Psoas muscle (tissue), 7 donors: ENCODE measurements at regions not wholly inside any gene's neighbourhood (a gene's known extent, or its start where the extent isn't known, plus 50 kb on each side); places are given as distances from the start of the nearest gene placed in this dataset.
"Not testable (repeated sequence)": the region's sequence is repeated elsewhere in the genome, so short reads cannot be mapped to it uniquely, and the experiment has no call there.

Experiments
- ATAC-seq, 4 donors: fragments of 200-7000 bp; cut with Tn5 transposase; one replicate each; pipeline ENCODE4 v1.9.1; 2020; ENCODE audit warnings: moderate library complexity in 3 of 4, mild to moderate bottlenecking in 2 of 4
- DNase-seq, 2 donors: peaks; one replicate each; pipeline ENCODE4 v3.0.0-alpha.2; 2020
- H3K27ac ChIP-seq: fragments of 200-600 bp; one replicate; pipeline ENCODE4 v1.8.0; 2022
- H3K27me3 ChIP-seq, 3 donors: fragments of 200-600 bp in 1 of 3; one replicate each; pipeline versions ENCODE4 v1.6.1 to v1.8.0; 2013 to 2022; ENCODE audit warnings: low read length in 2 of 3, mild to moderate bottlenecking in 2 of 3, moderate library complexity in 1 of 3; ENCODE audit not compliant: insufficient read depth in 3 of 3
- H3K36me3 ChIP-seq, 2 donors: fragments of 200-600 bp in 1 of 2; one replicate each; pipeline versions ENCODE4 v1.6.1 to v1.8.0; 2013 to 2022; ENCODE audit warnings: low read depth in 1 of 2, mild to moderate bottlenecking in 1 of 2, moderate library complexity in 1 of 2; ENCODE audit not compliant: insufficient read depth in 1 of 2
- H3K4me1 ChIP-seq: fragments of 200-600 bp; one replicate; pipeline ENCODE4 v1.8.0; 2022
- H3K4me3 ChIP-seq: fragments of 200-600 bp; one replicate; pipeline ENCODE4 v1.8.0; 2022; ENCODE audit warnings: mild to moderate bottlenecking
- H3K9me3 ChIP-seq: fragments of 200-600 bp; one replicate; pipeline ENCODE4 v1.8.0; 2022
- CTCF ChIP-seq: fragments of 200-600 bp; IDR thresholded peaks from one replicate; pipeline ENCODE4 v1.8.0; 2022; ENCODE audit warnings: antibody characterized with exemption
- WGBS, 3 donors: extraction: QIAGEN DNeasy Blood & Tissue Kit; methylation state at CpG; one replicate each; pipeline versions ENCODE4 v1.1.6 to v1.1.7; 2013; 5-methylcytosine and 5-hydroxymethylcytosine counted together
- intact Hi-C, 2 donors: fragments of 100-400 bp; cut with DNase I; formaldehyde crosslinking; loops; one replicate each; pipeline versions ENCODE4 v1.11.0 to v1.14.2; 2022
- donor health status: healthy with polysubstance abuse.
- donor health status: DM: no; HTN: no; CAD: no; lungs with moderate emphysema.
- donor health status: Bipolar disorder and iron deficiency.
- donor health status: healthy.
- donor health status: DM: yes; HTN: yes; CAD: no.
- donor health status: DM: no; HTN: no; CAD: no.
- donor health status: DM: yes; HTN: yes; CAD: no.

GRCh38 chr4:138444260-138444659 lies 202.1 kb upstream of the SLC7A11 start:
- H3K36me3 ChIP-seq: no peaks in the 10 kb centered on the region
- peaks cover 3% of the 10 kb centered on the region for H3K9me3 ChIP-seq
- H3K27me3 ChIP-seq: no peaks in the 10 kb centered on the region
- DNase-seq (no peak), ATAC-seq (no peak)
- H3K4me3 ChIP-seq: no peak overlapping the region
- 53 to 73% (median 67%) methylated on average over 2 of the region's 2 CpGs for WGBS, 3 donors
- no peak overlapping the region for H3K27ac ChIP-seq
- intact Hi-C loops: no loop called here
- TF ChIP-seq CTCF: no peak
- H3K4me1 ChIP-seq: no peaks in the 10 kb centered on the region

GRCh38 chr4:138439143-138439581 lies 197.0 kb upstream of the SLC7A11 start:
- intact Hi-C loops: no loop called here
- DNase-seq (no peak), ATAC-seq (no peak)
- Histone ChIP-seq H3K4me3 (no peak overlapping the region), H3K4me1 (no peaks in the 10 kb centered on the region), H3K27me3 (no peaks in the 10 kb centered on the region), H3K27ac (no peak overlapping the region), H3K9me3 (peaks cover 11% of the 10 kb centered on the region), H3K36me3 (no peaks in the 10 kb centered on the region)
- WGBS, 3 donors: 73 to 78% (median 74%) methylated on average over 5 of the region's 5 CpGs
- no peak for TF ChIP-seq CTCF

- intact Hi-C loops: no loop called here
Observed at GRCh38 chr4:138438608-138439007, 196.5 kb upstream of the SLC7A11 start.

GRCh38 chr4:138437263-138437851 lies 195.2 kb upstream of the SLC7A11 start:
- 92 to 95% (median 92%) methylated on average over 1 of the region's 1 CpG for WGBS, 3 donors
- Histone ChIP-seq H3K4me3 (no peak overlapping the region), H3K9me3 (peaks cover 11% of the 10 kb centered on the region), H3K27me3 (no peaks in the 10 kb centered on the region), H3K27ac (no peak overlapping the region), H3K36me3 (no peaks in the 10 kb centered on the region), H3K4me1 (no peaks in the 10 kb centered on the region)
- intact Hi-C loops: no loop called here
- no peak for DNase-seq
- ATAC-seq: no peak
- no peak for TF ChIP-seq CTCF

More at GRCh38 chr4:138438608-138439007, 196.5 kb upstream of the SLC7A11 start:
- DNase-seq (no peak), ATAC-seq (no peak)
- Histone ChIP-seq H3K27ac (no peak overlapping the region), H3K27me3 (no peaks in the 10 kb centered on the region), H3K4me1 (no peaks in the 10 kb centered on the region), H3K4me3 (no peak overlapping the region), H3K9me3 (peaks cover 11% of the 10 kb centered on the region), H3K36me3 (no peaks in the 10 kb centered on the region)
- TF ChIP-seq CTCF: no peak

GRCh38 chr4:138435733-138436132 lies 193.6 kb upstream of the SLC7A11 start:
- H3K9me3 ChIP-seq, intact Hi-C loops, H3K36me3 ChIP-seq, H3K27ac ChIP-seq, ATAC-seq, H3K27me3 ChIP-seq, H3K4me1 ChIP-seq, H3K4me3 ChIP-seq, DNase-seq: not testable (repeated sequence)
- 94 to 98% (median 95%) methylated on average over 2 of the region's 2 CpGs for WGBS, 3 donors

GRCh38 chr4:138435046-138435445 lies 192.9 kb upstream of the SLC7A11 start:
- H3K9me3 ChIP-seq, H3K27me3 ChIP-seq, H3K4me1 ChIP-seq, DNase-seq, H3K4me3 ChIP-seq, ATAC-seq, H3K27ac ChIP-seq, H3K36me3 ChIP-seq, intact Hi-C loops: not testable (repeated sequence)
